GM21576 (cell line): ENCODE measurements at regions not wholly inside any gene's neighbourhood (a gene's known extent, or its start where the extent isn't known, plus 50 kb on each side); places are given as distances from the start of the nearest gene placed in this dataset.
"Not testable (repeated sequence)": the region's sequence is repeated elsewhere in the genome, so short reads cannot be mapped to it uniquely, and the experiment has no call there.

ENCODE experiments used
- ATAC-seq: cut with Tn5 transposase; IDR thresholded peaks from one replicate; pipeline ENCODE4 v1.9.1; 2021; ENCODE audit warnings: mild to moderate bottlenecking, moderate library complexity; ENCODE audit not compliant: unreplicated experiment

DNA sequence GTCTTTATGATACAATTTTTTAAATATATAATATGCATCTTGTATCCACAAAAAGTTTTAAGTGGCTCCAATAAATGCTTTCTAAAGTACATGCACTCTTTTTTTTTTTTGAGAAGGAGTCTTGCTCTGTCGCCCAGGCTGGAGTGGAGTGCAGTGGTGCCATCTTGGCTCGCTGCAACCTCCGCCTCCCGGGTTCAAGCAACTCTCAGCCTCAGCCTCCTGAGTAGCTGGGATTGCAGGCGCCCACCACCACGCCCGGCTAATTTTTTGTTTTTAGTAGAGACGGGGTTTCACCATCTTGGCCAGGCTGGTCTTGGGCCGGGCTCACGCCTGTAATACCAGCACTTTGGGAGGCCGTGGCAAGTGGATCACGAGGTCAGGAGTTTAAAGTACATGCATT, 832.8 kb upstream of the MIR17HG start:
- not testable (repeated sequence) for ATAC-seq

DNA sequence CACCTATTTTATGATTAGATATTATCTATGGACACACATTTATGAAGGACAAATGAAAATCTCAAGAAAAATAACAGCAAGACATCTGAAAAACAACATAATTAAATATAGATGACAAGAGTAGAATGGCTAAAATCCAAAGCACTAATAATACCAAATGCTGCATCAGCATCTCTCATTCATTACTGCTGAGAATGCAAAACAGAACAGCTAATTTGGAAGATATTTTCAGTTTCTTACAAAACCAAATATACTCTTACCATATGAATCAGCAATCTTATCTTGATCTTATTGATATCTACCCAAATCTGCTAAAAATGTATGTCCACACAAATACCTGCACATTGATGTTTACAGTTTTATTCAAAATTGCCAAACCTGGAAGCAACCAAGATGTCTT, 829.1 kb upstream of the MIR17HG start:
- no peak for ATAC-seq

DNA sequence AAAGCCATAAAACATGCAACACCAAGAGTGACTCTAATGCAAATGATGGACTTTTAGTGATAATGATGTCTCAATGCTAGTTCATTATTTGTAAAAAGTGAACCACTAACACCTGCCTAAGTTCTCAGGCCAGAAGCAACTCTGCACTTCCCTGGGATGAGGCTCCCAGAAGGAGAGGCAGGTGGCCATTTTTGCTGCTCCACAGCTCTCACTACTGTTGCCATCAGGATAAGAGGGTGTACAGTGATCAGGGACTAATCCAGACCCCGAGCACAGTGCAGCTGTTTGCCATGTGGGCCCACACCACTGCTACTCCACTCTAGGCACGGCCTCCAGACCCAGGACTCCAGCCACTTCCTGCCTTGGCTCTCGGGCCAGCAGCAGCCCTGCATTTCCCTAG, 828.3 kb upstream of the MIR17HG start:
- no peak for ATAC-seq

DNA sequence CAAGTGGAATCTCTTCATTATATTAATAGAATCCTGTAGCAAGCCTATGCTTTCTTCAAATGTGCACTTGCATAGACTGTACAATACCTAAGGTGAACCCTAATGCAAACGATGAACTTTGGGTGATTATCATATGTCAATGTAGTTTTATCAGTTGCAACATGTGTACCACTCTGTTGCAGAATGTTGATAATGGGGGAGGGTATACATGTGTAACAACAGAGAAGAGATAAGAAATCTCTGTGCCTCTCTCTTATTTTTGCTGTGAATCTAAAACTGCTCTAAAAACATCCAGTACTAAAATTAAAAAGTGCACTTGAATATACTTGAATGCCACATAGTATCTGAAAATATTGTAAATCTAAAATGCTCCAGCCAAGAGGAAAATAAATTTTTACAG, 820.8 kb upstream of the MIR17HG start:
- no peak for ATAC-seq

DNA sequence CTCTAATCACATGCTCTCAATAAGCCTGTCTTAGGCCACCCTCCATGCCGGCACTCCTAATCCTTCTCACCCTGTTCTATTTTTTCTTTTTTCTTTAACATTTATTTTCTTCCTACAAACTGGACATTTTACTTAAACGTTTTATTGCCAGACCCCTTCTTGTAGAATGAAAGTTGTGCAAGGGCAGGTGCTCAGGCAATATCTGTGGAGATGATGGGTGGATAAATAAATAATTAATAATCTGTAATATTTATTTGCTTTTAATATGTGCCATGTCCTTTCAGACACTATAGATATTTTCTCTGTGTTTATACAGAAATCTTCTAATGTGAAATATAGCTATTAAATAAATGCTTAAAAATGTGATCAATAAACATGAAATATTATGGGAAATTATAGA, 815.7 kb upstream of the MIR17HG start:
- no peak for ATAC-seq

DNA sequence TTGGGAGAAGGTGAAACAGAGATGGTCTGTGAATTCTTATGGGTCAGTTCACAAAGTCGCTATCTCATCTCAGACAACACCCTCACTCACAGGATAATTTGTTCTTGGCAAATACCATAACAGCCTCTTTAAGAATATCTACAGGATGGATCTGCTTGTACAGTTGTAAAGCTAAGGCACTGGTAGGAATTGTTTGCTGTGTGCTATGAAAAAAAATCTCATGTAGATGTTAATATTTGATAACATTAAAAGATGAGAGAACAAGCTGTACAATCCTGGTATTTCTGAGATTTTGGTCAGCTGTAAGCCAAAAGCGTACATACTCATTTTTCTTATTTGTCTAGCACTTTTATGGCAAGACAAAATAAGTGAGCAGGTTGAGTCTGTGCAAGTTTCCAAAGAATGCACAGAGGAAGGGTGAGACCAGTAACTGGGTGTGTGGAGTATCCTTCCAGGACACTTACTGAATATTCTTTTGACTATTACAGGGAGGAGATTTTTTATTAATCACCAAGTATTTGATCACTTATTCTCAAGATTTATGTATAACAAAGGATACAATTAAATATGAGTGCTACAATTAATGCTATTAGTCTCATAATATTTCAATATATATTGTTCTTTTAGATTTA, 814.5 kb upstream of the MIR17HG start:
- no peak for ATAC-seq

DNA sequence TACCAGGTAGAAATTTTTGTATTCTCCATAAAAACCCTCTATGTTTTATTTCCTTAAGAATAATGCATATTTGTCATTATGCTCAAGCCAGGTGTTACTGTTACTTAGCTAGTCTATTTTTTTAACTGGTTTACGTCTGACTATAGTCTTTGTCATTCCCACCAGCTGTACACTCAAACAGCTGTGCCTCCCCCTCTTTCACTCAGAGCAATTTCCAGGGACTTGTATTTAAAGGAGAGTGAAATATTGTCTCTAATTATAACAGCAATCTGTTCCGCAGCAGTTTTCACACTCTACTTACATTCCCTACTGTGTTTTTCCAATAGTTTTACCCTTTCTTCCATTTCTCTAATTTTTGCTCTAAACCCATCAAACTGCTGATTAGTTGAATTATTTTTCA, 813.6 kb upstream of the MIR17HG start:
- ATAC-seq: no peak

DNA sequence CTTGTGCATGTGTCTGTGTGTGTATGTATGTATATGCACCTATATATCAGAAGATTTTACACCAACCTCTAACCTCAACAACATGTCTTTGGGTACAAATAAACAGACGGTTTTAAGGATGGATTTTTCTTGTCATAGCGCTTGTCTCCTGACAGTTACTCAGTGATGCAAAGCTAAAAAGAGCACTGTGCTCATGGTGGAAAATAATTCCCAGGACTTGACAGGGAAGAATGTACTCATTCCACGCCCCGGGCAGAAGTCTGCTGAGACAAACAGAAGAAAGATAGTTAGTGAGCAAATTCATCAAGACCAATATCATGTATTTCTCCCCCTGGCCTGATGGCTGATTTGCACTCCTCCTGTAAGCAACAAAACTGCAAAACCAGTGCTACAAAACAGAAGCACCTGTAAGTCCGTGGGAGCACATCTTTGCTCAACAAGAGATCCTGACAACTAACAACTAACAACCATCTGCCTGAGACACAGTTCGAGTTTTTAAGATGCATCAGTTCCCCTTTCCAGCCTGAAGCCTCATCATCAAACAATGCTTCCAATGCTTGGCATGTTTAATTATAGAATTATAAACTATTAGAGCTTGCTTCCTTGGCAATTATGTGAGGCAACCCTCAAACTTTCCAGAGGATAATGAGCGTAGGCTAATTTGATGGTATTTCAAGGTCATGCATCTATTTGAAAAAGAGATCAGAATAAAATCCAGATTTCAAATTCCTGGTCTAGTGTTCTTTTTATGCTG, 812.7 kb upstream of the MIR17HG start:
- no peak for ATAC-seq

DNA sequence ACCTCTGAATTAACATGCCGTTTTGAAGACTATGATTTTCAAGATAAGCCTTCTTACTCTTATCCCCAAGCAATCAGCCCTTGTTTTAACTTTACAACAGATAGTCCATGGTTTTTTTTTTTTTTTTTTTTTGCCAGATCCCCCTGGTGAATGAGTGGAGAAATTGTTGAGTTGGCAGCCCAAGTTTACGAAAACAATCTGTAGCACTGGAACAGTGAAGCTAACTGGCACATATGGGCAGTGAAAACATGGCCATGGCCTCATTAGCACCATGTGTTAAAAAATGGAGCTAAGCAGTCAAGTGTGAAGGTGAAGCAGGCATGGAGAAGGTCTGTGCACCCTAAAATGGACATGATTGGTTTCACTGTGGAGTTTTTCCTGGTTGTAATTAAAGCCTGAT, 812.1 kb upstream of the MIR17HG start:
- ATAC-seq: no peak

DNA sequence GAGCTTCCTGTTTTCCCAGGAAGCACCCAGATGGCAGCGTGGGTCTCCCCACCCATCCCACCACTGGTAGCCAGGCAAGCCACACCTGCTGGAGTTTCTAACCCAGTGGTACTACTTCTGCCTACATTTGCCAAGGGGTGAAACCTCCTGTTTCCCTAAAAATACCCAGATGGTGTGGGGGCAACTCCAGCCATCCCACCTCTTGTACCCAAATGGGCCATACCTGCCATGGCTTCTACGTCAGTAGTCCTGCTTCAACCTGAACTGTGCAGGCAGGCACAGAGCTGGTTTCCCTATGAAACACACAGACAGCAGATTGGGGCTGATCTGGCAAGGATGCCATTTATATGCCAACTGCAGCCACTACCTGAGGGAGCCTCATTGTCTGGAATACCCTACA, 809.4 kb upstream of the MIR17HG start:
- no peak for ATAC-seq

DNA sequence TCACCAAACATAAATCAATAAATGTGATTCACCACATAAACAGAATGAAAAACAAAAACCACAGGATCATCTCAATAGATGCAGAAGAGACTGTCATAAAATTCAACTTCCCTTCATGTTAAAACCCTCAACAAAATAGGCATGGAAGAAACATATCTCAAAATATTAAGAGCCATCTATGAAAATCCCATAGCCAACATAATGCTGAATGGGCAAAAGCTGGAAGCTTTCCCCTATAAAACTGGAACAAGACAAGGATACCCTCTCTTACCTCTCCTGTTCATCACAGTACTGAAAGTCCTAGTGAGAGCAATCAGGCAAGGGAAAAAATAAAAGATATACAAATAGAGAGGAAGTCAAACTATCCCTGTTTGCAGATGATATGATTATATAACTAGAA, 806.1 kb upstream of the MIR17HG start:
- ATAC-seq: no peak

DNA sequence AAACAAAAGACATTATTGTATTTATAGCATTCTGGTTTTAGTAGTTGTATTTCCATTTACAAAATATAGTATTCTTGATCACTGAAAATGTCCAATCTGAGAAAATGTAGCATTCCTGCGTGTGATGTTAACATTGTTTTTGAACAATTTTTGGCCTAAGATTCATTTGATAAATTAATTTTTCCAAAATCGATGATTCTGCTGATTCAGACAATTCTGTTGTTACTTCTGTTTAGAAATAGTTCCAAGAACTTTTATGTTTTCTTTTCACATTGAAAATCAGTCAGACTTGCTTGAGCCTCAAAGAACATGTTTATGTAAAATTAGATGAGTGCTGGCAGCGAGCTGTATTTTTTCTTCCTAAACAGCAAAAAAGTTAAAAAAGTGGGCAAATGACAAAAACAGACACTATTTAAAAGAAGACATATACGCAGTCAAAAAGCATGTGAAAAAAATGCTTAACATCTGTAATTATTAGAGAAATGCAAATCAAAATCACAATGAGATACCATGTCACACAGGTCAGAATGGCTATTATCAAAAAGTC, 804.5 kb upstream of the MIR17HG start:
- no peak for ATAC-seq

DNA sequence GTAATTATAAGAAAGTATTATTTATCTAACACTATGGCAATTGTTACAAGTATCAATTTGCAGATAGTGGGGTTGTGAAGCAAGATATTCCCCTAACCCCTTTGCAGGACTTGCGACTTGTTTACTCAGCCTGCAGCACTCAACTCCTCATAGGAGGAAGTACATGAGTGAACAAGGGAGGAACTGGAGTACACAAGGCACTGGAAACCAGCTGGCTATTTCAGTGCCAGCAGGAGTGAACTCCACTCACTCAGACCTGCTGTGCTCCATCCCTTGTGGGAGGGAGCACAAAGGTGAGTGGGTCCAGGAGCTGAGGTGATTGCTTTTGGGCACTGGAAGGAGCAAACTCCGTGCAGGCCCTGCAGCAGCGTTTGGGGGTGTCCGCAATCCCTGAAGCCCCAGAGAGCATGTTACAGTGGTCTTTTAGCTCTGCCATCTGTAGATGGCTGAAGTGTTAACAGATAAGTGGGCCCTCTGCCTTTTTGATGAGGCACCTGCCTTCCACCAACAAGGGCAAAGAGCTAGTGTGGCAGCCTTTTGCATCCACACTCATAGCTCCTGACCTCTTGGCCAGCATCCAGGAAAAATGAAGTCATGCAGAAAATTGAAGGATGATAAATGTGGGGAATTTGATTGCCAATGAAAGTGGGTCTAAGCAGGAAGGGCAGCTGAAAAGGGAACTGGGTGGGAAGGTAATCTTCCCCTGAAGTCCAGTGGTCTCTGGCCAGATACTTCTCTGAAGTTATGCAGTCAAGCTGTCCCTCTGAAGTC, 802.2 kb upstream of the MIR17HG start:
- ATAC-seq: no peak

DNA sequence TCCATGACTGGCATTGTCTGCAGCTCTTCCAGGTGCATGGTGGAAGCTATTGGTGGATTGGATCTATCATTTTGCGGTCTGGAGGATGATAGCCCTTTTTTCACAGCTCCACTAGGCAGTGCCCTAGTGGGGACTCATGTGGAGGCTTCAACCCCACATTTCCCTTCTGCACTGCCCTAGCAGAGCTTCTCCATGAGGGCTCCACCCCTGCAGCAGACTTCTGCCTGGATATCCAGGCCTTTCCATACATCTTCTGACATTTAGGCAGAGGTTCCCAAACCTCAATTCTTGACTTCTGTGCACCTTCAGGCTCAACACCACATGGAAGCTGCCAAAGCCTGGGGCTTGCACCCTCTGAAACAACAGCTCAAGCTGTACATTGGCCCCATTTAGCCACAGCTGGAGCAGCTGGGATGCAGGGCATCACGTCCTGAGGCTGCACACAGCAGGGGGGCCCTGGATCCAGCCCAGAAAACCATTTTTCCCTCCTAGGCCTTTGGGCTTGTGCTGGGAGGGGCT, 800.2 kb upstream of the MIR17HG start:
- ATAC-seq: no peak

DNA sequence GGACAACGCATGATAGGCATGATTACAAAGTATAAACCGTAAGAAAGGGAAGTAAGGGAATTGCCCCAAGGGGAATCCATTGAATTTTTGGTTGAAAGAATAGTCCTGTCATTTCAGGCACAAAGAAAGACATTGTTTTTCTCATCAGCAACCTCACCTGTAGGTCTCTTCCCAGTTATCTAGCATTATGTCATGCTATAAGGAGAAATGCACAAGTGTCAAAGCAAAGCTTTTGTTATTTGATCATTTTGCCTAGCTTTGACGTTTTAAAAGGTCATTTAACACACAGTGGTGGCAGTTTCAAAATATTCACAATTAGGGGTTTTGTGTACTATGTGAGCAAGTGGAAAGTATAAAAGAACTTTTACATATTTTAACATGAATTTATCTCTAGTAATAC, 796.2 kb upstream of the MIR17HG start:
- ATAC-seq: no peak

DNA sequence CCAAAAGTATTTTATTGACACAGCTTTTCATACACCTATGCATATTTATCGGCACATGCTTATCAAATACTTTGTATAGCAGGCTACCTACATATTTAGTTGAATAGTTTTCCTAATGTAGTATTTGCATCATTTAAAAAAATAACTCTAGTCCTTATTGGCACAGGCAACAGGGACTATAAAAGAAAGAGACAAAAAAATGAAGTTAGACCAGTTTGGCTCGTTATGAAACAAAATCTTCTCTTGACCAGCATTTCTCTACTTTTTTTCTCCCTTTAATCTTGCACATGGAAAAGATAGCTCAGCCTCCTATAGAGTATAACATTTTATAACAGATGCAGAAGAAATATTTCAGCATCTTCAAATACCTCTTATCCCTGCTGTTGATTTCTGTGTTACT, 794.8 kb upstream of the MIR17HG start:
- no peak for ATAC-seq

DNA sequence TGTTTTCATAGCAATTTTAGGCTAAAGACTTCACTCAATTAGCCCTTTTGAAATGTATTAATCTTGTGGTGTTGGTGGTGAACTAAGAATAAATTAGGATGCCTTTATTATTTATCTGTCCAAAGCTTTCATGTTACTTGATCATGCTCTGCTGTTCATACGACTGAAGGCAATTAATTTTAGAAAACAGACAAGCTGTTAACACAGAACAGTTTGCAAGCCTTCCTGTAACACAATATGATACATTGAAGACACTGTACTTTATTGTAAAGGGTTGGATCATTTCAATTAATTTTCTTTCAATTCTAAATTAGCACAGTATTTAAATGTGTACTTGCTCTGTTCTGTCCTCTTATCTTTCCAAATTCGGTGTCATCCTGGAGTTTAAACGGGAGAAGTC, 794.3 kb upstream of the MIR17HG start:
- ATAC-seq: no peak

DNA sequence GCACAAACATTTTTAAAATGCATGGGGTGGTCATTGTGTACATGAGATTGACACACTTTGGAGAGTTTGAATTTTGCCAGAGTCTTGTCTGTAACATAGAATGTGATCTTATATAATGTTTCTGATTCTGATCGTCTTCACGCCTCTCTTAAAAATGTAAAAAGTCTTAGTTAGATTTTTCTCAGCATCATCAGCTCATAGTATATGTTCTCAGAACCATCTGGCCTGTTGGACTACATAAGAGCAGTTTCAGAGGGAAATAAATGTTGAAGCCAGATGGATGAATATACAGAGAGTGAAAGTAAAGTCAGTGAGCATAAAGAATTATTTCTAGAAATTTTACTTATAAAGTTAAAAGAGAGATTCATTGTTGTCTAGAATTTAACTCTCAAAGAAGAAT, 789.9 kb upstream of the MIR17HG start:
- ATAC-seq: no peak

DNA sequence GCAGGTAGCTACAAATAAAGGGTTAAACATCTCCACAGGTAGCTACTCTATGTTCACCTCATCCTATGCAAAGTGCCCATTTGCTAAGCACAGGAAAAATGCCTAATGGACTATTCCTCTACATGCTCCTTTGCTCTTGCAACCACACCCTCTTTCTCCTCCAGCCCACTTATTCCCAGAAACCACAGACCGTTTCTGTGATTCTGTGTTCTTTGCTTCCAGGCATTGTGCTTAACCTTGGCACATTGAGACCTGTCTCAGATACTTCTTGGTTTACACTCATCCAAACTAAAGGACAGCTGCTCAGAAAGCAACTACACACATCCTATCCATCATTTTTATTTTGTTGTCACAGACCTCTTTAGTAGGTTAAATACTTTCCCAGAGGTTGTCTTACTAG, 785.0 kb upstream of the MIR17HG start:
- ATAC-seq: no peak

DNA sequence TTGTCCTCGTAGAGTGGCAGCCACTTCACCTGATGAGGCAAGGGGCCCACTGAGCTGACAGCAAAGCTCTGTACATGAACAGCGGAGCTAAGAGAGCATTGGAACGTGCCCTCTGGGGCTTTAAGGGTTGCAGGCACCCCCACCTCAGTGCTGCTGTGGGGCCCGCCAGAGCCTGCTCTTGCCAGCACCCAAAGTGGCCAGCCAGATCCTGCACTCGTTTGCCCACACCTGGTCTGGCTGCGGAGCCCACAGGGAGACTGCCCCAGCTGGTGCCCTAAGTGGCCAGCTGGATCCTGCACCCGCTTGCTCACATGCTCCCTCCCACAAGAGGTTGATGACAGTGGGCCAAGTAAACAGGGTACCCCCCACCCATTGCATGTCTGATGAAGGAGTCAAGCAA, 783.4 kb upstream of the MIR17HG start:
- ATAC-seq: no peak

DNA sequence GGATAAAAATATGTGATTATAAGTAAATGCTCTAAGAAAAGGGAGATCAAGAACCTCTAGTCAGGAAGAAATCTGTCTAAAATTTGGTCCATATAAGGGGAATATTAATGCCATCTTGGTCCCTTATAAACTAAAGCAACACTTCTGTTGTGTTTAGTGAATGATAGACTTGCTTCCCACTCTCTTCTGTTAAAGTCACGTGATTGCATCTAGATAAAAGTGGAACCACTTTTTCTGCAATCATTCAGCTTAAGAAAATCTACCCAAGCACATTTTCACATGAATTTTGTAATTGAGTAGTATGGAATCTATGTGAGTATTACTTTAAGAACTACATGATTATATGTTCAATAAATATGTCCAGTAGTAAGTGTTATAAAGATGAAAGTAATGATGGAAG, 782.9 kb upstream of the MIR17HG start:
- ATAC-seq: no peak
